ENCODE measurements at regions not wholly inside any gene's neighbourhood (a gene's known extent, or its start where the extent isn't known, plus 50 kb on each side); places are given as distances from the start of the nearest gene placed in this dataset.

GRCh38 chr10:86597306-86597705, 57.0 kb upstream of the OPN4 start:
- ChIA-PET RAD21 (ENCODE audit: low non-redundant PET in 1 of 2, low total read pairs in 2 of 2, uncharacterized antibody in 2 of 2, unreplicated experiment in 2 of 2) (no interaction called here), POLR2A (no interaction called here), CTCF (no interaction called here)
- no peak for DNase-seq (ENCODE audit: low read depth, low spot score)
- Histone ChIP-seq H3K36me3 (ENCODE audit: control insufficient read depth in 1 of 2, insufficient read depth in 2 of 2, low read length in 2 of 2) (no peaks in the 10 kb centered on the region), H3K4me2 (ENCODE audit: low read length) (no peak overlapping the region), H2AFZ (ENCODE audit: low read depth, low read length, poor library complexity, severe bottlenecking) (no peak overlapping the region), H3K4me1 (ENCODE audit: control insufficient read depth in 1 of 2, insufficient read depth in 2 of 2, low read length in 2 of 2) (peaks cover 0 to 22% of the 10 kb centered on the region in 2 experiments; a peak in 1 of 4 replicates), H3K4me3 (replicated peaks in 1 of 2; ENCODE audit: low read depth in 1 of 2, low read length in 2 of 2) (no peak overlapping the region), H3K79me2 (ENCODE audit: insufficient read depth, low read length) (no peaks in the 10 kb centered on the region), H4K20me1 (ENCODE audit: insufficient read depth) (no peaks in the 10 kb centered on the region), H3K27ac (ENCODE audit: low read depth, low read length) (no peak overlapping the region), H3K9me3 (ENCODE audit: control insufficient read depth in 1 of 2, insufficient read depth in 1 of 2, low read depth in 1 of 2, low read length in 2 of 2) (no peaks in the 10 kb centered on the region), H3K9me2 (ENCODE audit: insufficient read depth) (no peaks in the 10 kb centered on the region), H3K9ac (ENCODE audit: low read length) (no peak overlapping the region), H3K27me3 (ENCODE audit: insufficient read depth, low read length) (no peaks in the 10 kb centered on the region)
- no peak for ATAC-seq
- no peak for TF ChIP-seq MAX (IDR thresholded peaks at IDR 0.05)
- TF ChIP-seq YY1 (IDR thresholded peaks at IDR 0.05; ENCODE audit: extremely low read depth, insufficient replicate concordance, low read depth, low read length) = no peak
- no peak for TF ChIP-seq SP1 (IDR thresholded peaks at IDR 0.05; ENCODE audit: low read depth)
- no peak for TF ChIP-seq JUND (IDR thresholded peaks at IDR 0.05)
- intact Hi-C loops (cut with micrococcal nuclease) = loop anchor here (10.0 kb wide), 1 partner anchor 297 kb away; no protein-coding TSS in a partner anchor
- BruUV-seq (replicated peaks) = no TSS peak

- Histone ChIP-seq H3K4me3 (replicated peaks in 1 of 2; ENCODE audit: low read depth in 1 of 2, low read length in 2 of 2) (no peak overlapping the region), H3K36me3 (ENCODE audit: control insufficient read depth in 1 of 2, insufficient read depth in 2 of 2, low read length in 2 of 2) (no peaks in the 10 kb centered on the region), H3K4me2 (ENCODE audit: low read length) (no peak overlapping the region), H3K9me3 (ENCODE audit: control insufficient read depth in 1 of 2, insufficient read depth in 1 of 2, low read depth in 1 of 2, low read length in 2 of 2) (no peaks in the 10 kb centered on the region), H3K4me1 (ENCODE audit: control insufficient read depth in 1 of 2, insufficient read depth in 2 of 2, low read length in 2 of 2) (peaks cover 0 to 15% of the 10 kb centered on the region in 2 experiments; a peak in 1 of 4 replicates), H3K27me3 (ENCODE audit: insufficient read depth, low read length) (no peaks in the 10 kb centered on the region), H3K9me2 (ENCODE audit: insufficient read depth) (no peaks in the 10 kb centered on the region), H3K9ac (ENCODE audit: low read length) (no peak overlapping the region), H4K20me1 (ENCODE audit: insufficient read depth) (no peaks in the 10 kb centered on the region), H3K79me2 (ENCODE audit: insufficient read depth, low read length) (no peaks in the 10 kb centered on the region), H2AFZ (ENCODE audit: low read depth, low read length, poor library complexity, severe bottlenecking) (no peak overlapping the region), H3K27ac (ENCODE audit: low read depth, low read length) (no peak overlapping the region)
- ChIA-PET CTCF (no interaction called here), RAD21 (ENCODE audit: low non-redundant PET in 1 of 2, low total read pairs in 2 of 2, uncharacterized antibody in 2 of 2, unreplicated experiment in 2 of 2) (no interaction called here), POLR2A (no interaction called here)
- DNase-seq (ENCODE audit: low read depth, low spot score) (no peak), ATAC-seq (no peak)
- intact Hi-C loops (cut with micrococcal nuclease) = loop anchor here (10.0 kb wide), 1 partner anchor 297 kb away; no protein-coding TSS in a partner anchor
- BruUV-seq (replicated peaks) = no TSS peak
- TF ChIP-seq ATF3 (IDR thresholded peaks at IDR 0.05) = no peak
- no peak for TF ChIP-seq SIN3A (IDR thresholded peaks at IDR 0.05; ENCODE audit: low read depth)
- no peak for TF ChIP-seq FOSL1 (IDR thresholded peaks at IDR 0.05; ENCODE audit: low read depth)
- no peak for TF ChIP-seq ZNF274 (IDR thresholded peaks at IDR 0.05; ENCODE audit: low read depth, low read length)
- no peak for TF ChIP-seq TCF7L2 (IDR thresholded peaks at IDR 0.05; ENCODE audit: borderline replicate concordance, extremely low read depth, insufficient read depth, insufficient read length)
- TF ChIP-seq EGR1 (IDR thresholded peaks at IDR 0.05; ENCODE audit: low read depth) = no peak
- TF ChIP-seq RAD21 (IDR thresholded peaks at IDR 0.05; ENCODE audit: low read depth) = no peak
- no peak for TF ChIP-seq POLR2AphosphoS5 (IDR thresholded peaks at IDR 0.05; ENCODE audit: low read depth, low read length)
- no peak for TF ChIP-seq CBX3 (IDR thresholded peaks at IDR 0.05; ENCODE audit: low read depth)
- TF ChIP-seq YY1 (IDR thresholded peaks at IDR 0.05; ENCODE audit: extremely low read depth, insufficient replicate concordance, low read depth, low read length) = no peak
- TF ChIP-seq EZH2phosphoT487 (IDR thresholded peaks at IDR 0.05; ENCODE audit: borderline replicate concordance) = no peak
- TF ChIP-seq EZH2 (IDR thresholded peaks at IDR 0.05) = no peak
- TF ChIP-seq ZFX (IDR thresholded peaks at IDR 0.05) = no peak
- no peak for TF ChIP-seq CTCF (IDR thresholded peaks at IDR 0.05 in 2 of 3, conservative IDR thresholded peaks at IDR 0.05 in 1 of 3; ENCODE audit: borderline replicate concordance in 1 of 3, insufficient read depth in 1 of 3, low read depth in 2 of 3, low read length in 2 of 3)
Measured at GRCh38 chr10:86598151-86598550, 56.2 kb upstream of the OPN4 start.

All from HCT116 (cell line).